GM12892 (cell line): ENCODE measurements at regions not wholly inside any gene's neighbourhood (a gene's known extent, or its start where the extent isn't known, plus 50 kb on each side); places are given as distances from the start of the nearest gene placed in this dataset.

Source experiments
- DNase-seq: peaks from one replicate; pipeline ENCODE4 v3.0.0; 2011; ENCODE audit not compliant: insufficient read length
- FAIRE-seq: peaks from 2 replicates; lab custom pipeline; 2011; peaks lifted over from hg19 to GRCh38; lab: Jason Lieb, UNC
- POLR2A ChIP-seq: IDR thresholded peaks from 2 replicates; pipeline ENCODE4 v1.6.1; 2011; ENCODE audit warnings: low read depth, low read length, control low read depth
- POLR2AphosphoS5 ChIP-seq: IDR thresholded peaks from 2 replicates; pipeline ENCODE4 v1.6.1; 2011; ENCODE audit warnings: low read depth, low read length, control low read depth
- TAF1 ChIP-seq: IDR thresholded peaks from 2 replicates; pipeline ENCODE4 v1.6.1; 2011; ENCODE audit warnings: low read depth, mild to moderate bottlenecking, control low read depth, low read length, borderline replicate concordance

DNA sequence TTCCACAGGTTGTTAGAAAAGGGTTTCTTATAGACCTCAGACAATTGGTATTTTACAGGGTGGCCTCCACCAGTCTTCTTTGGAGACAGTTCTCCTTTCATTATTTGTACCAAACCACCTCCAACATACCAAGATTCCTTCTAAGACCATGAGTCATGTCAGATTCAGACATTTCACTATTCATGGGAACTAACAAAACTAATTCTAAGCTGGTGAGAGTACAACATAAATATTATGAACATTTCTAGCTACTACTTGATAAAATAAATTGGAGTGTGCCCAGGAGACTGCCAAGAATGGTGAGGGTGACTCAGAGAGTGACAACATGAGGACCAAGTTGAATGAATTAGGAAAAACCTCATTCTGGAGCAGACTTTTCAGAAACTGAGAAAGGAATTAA, 494.6 kb upstream of the LRRC4C start:
- no peak for FAIRE-seq
- no peak for DNase-seq
- TF ChIP-seq POLR2A (no peak), POLR2AphosphoS5 (no peak)

DNA sequence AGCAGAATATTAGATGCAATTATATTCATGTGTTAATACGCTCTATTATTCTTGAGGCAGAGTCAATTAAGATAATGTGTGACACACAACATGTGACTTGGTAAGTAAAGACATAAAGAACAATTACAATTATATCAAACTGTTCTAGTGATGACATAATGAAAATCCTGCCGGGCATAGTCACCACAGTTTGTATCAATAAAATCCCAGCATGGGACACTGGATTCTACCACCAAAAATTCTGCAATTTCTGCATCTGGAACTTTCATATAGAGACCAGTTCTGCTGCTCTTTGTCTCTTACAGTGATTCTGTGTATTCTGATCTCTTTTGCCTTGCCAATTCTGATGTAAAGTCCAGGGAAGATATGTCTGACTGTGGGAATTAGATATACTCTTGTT, 495.6 kb upstream of the LRRC4C start:
- no peak for FAIRE-seq
- TF ChIP-seq POLR2AphosphoS5 (no peak), TAF1 (no peak), POLR2A (no peak)
- no peak for DNase-seq

DNA sequence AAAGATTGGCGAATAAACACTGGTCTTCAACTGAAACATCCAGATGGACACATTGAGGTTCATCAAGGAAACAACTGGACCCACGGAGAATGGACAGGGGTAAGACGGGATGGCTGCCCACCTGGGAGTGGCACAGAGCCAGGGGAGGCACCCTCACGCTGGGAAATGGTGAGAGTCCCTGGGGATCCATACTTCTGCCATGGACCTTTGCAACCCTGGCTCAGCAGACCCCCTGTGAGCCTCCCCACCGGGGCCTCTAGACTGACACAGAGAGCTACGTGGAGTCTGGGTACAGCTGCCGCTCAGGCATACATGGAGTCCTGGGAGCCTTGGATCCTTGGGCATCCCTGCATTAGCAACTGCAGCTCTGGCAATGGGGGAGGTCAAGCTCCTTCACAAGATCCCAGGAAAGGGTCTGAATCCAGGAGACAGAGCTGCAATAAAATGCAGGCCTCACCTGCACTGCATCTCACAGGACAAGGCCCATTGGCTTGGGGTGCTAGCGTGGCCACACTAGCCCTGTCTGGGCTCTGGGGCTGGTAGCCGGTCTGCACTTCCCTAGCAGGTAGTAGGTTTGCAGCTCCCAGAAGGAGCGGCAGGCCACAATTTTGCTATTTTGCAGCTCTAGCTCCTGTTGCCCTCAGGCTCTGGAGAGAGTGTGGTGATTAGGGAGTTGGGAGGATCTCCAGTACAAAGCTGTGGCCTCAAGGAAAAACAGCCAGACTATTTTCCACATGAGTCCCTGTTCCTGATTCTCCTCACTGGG, 496.4 kb upstream of the LRRC4C start:
- no peak for TF ChIP-seq POLR2A
- TF ChIP-seq POLR2AphosphoS5: no peak
- DNase-seq (no peak), FAIRE-seq (no peak)

DNA sequence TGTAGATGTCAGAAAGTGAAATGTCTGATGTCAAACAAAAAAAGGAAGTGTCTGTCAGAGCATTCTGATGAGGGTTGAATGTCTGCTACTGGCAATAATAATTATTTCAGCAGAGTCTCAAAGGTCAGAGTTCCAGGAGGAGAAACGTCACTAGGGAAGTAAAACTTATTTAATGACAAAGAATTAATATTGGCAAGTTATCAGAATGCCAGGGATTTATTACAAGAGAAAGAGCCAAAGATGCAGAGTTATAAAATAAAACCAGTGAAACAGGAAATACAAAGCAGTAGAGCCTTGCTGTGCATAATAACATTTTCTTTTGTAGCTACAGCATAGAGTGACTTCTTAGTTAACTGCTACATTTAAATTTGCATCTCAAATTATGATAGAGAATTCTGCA, 504.0 kb upstream of the LRRC4C start:
- no peak for FAIRE-seq
- DNase-seq: no peak
- no peak for TF ChIP-seq POLR2AphosphoS5

DNA sequence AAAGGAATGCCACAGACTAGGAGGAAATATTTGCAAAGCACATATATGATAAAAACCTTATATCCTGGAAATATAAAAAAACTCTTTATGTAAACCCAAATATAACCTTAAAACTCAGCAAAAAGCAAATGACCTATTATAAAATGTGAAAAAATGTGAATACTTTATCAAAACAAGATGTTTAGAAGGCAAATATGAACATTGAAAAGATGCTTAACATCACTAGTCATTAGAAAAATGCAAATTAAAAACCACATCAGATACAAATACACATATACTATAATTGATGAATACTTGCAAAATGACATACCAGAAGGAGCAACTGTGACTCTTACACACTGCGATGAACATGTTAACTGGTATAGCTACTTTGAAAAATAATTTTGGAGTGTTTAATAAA, 511.2 kb upstream of the LRRC4C start:
- FAIRE-seq: no peak
- DNase-seq: no peak
- TF ChIP-seq POLR2AphosphoS5 (no peak), POLR2A (no peak), TAF1 (no peak)

DNA sequence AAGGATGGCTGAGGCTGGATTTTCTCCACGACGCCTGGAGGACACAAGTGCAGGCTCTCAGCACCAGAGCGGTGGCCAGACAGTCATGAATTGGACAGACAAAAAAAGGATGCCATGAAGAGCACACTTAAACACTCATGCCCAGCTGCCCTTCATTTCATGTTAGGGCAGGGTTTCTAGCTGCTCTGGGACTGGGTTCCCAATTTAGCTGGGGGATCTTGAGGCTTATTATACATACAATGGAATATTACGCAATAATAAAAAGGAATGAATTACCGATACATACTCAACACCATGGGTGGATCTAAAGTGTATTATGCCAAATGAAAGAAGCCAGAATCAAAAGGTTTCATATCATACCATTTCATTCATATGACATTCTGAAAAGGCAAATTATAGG, 512.1 kb upstream of the LRRC4C start:
- FAIRE-seq: no peak
- no peak for DNase-seq
- TF ChIP-seq TAF1 (no peak), POLR2AphosphoS5 (no peak), POLR2A (no peak)

DNA sequence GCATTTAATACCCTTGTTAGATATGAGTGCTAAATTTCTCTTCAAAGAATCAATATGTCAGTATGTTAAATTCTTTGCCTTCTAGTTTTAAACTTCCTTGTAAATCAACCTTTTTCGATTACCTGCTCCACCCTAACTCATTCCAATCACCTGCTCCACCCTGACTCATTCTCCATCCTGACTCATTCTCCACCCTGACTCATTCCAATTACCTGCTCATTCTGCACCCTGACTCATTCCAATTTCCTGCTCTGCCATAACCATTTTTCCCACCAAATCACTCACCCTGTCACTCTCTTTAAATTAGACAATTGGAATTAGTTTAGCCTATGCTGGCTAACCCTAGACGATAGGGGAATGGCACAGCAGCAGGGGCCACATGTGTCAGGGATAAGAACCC, 519.5 kb upstream of the LRRC4C start:
- DNase-seq (no peak), FAIRE-seq (no peak)
- TF ChIP-seq TAF1 (no peak), POLR2AphosphoS5 (no peak), POLR2A (no peak)

DNA sequence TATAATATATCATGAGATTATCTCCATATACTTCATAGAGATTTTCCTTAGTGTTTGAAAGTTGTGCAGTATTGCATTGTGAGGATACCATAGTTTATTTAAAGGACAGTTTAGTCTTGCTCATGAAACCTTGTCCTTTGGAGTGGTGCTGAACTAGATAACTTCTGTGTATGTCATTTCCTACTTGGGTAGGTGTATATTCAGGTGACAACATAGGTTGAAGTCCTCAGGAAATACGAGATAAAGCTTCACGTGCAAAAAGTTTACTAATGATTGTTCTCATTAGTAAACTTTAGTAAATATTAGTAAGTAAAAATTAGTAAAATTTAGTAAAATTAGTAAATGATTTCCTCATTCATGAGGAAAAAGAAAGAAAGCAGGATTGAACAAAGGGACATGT, 521.3 kb upstream of the LRRC4C start:
- no peak for DNase-seq
- TF ChIP-seq TAF1: no peak
- no peak for TF ChIP-seq POLR2AphosphoS5
- TF ChIP-seq POLR2A: no peak
- FAIRE-seq: no peak

DNA sequence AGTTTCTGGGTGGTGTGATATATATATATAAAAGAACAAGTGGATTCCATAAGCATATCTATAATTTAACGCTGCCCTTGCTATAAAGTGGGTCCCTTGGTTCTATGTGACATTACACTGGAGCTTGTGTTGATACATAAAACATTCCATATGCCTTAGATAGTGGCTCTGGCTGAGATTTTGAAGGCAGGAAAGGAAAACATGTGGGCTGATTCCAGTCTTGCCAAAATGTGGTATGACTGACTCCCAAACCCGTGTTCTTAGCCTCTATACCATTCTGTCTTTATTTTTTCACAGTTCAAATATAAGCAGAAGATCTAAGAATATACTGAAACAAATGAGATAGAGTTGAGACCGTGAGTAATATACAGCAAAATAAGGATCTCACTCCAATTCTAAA, 522.8 kb upstream of the LRRC4C start:
- FAIRE-seq (no peak), DNase-seq (no peak)
- TF ChIP-seq POLR2AphosphoS5 (no peak), POLR2A (no peak), TAF1 (no peak)

DNA sequence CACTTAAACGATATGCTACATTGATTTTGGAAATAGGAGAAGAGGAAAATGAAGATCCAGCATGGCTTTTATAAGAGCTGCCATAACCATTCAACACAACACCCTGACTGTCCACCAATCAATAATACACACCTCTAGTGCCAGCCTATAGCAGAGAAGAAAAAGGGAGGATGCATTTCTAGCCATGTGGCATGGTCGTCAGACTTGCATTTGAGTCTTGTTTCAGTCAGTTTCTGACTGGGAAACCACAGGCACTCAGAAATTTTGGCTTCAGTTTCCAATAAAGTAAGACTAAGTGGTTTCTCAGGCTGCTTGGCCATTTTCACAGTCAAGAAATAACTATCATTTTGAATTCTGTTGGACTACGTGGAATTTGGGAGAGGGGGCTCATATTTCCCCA, 523.5 kb upstream of the LRRC4C start:
- FAIRE-seq (no peak), DNase-seq (no peak)
- TF ChIP-seq POLR2AphosphoS5: no peak
- TF ChIP-seq TAF1: no peak
- no peak for TF ChIP-seq POLR2A

DNA sequence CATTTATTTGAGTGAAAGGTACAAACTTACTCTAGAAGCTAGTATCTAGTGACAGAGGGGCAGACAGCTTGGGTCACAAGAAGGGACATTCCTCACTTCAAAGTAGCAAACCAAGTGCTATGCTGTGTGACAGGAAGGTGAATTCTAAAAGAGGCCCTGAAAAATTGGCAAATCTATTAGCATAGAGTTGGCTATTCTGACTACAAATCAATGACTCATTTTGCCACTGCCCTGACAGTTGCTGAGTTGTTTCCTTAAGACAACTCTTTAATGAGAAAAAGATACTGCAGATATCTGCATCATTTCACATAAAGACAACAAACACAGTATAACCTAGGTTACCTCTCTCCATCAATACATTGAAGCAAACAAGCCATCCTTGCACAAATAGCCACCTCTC, 524.0 kb upstream of the LRRC4C start:
- DNase-seq (no peak), FAIRE-seq (no peak)
- TF ChIP-seq POLR2A (no peak), TAF1 (no peak), POLR2AphosphoS5 (no peak)

DNA sequence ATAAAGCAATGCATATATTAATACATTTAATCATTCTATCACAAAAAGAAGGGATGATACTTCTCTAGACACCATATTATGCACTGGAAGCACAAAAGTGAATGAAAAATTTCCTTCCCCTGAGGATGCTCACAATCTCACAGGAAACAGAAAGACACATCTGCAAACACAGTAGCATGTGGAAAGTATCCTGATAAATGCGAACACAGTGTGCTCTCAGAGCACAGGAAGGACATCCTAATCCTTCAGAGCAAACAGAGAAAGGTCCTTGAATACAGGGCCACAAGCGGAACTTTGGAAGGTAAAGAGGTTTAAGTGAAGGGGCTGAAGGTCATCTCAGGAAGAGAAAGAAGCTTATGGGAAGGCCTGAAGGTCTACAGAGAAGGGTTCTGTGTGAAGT, 524.6 kb upstream of the LRRC4C start:
- DNase-seq (no peak), FAIRE-seq (no peak)
- TF ChIP-seq POLR2A: no peak
- no peak for TF ChIP-seq POLR2AphosphoS5
- TF ChIP-seq TAF1: no peak
